22Rv1 (cell line): ENCODE measurements at regions not wholly inside any gene's neighbourhood (a gene's known extent, or its start where the extent isn't known, plus 50 kb on each side); places are given as distances from the start of the nearest gene placed in this dataset.

Source experiments
- CTCF ChIP-seq: fragments of 450-650 bp; IDR thresholded peaks from 2 replicates; pipeline ENCODE4 v1.5.1; 2017; ENCODE audit warnings: mild to moderate bottlenecking
- ZFX ChIP-seq: fragments of 450-650 bp; IDR thresholded peaks from 2 replicates; pipeline ENCODE4 v1.6.1; 2017; ENCODE audit warnings: antibody characterized with exemption, borderline replicate concordance

DNA sequence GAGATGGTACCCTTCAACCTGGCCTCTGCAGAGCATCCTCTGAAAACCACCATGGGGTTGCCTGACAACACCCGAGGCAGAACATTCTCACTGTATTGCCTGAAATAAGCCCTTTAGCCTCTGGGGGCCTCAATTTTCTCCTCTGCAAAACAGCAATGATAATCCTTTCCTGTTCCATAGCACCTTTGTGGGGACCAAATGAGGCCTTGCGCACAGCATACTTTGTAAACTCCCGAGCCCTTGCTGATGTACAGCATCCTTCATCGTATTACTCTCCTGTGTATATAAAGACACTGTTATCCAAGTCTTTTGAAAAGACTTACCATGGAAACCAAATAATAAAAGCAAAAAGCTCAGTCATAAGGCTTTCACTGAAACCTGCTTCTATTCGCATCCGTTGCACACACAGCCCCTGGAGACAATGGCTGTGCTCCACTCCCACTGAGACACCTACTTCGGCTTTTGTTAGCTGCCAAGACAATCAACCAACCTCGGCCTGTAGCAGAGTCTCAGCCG, 276.0 kb downstream of the FOXO1 start:
- TF ChIP-seq CTCF = no peak
- no peak for TF ChIP-seq ZFX
